Panc1 (cell line): ENCODE measurements at regions not wholly inside any gene's neighbourhood (a gene's known extent, or its start where the extent isn't known, plus 50 kb on each side); places are given as distances from the start of the nearest gene placed in this dataset.

Experiments used
- POLR2AphosphoS5 ChIP-seq: IDR thresholded peaks from 2 replicates; pipeline ENCODE4 v1.6.1; 2012; ENCODE audit warnings: mild to moderate bottlenecking, low read depth, low read length, moderate library complexity
- SIN3A ChIP-seq: IDR thresholded peaks from 2 replicates; pipeline ENCODE4 v1.6.1; 2012; ENCODE audit warnings: low read depth, mild to moderate bottlenecking, low read length, moderate library complexity, borderline replicate concordance; ENCODE audit not compliant: insufficient read depth
- TCF7L2 ChIP-seq: IDR thresholded peaks from 2 replicates; pipeline ENCODE4 v1.6.1; 2011; ENCODE audit warnings: mild to moderate bottlenecking, low read depth, low read length, inconsistent platforms
- TF ChIP-seq, protein P1 (sequence below): fragments of 450-650 bp; IDR thresholded peaks from 2 replicates; pipeline ENCODE4 v1.5.1; 2017; ENCODE audit warnings: mild to moderate bottlenecking

DNA sequence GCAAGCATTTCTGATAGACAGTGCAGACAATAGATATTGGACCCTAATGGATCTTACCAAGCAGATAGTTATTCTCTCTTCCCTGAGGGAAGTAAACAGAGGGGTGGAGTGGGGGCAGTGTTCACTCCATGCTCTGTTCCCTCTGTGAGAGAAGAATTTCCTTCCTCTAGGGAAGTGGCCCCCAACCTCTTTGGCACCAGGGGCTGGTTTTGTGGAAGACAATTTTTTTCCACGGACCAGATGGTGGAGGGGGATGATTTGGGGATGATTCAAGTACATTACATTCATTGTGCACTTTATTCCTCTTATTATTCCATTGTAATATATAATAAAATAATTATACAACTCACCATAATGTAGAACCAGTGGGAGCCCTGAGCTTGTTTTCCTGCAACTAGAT is 459.9 kb downstream of the ADGRL2 start:
- no peak for TF ChIP-seq POLR2AphosphoS5
- TF ChIP-seq, protein P1, sequence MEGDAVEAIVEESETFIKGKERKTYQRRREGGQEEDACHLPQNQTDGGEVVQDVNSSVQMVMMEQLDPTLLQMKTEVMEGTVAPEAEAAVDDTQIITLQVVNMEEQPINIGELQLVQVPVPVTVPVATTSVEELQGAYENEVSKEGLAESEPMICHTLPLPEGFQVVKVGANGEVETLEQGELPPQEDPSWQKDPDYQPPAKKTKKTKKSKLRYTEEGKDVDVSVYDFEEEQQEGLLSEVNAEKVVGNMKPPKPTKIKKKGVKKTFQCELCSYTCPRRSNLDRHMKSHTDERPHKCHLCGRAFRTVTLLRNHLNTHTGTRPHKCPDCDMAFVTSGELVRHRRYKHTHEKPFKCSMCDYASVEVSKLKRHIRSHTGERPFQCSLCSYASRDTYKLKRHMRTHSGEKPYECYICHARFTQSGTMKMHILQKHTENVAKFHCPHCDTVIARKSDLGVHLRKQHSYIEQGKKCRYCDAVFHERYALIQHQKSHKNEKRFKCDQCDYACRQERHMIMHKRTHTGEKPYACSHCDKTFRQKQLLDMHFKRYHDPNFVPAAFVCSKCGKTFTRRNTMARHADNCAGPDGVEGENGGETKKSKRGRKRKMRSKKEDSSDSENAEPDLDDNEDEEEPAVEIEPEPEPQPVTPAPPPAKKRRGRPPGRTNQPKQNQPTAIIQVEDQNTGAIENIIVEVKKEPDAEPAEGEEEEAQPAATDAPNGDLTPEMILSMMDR, result no peak
- no peak for TF ChIP-seq TCF7L2
- no peak for TF ChIP-seq SIN3A
